HG02852 (cell line): ENCODE measurements at regions not wholly inside any gene's neighbourhood (a gene's known extent, or its start where the extent isn't known, plus 50 kb on each side); places are given as distances from the start of the nearest gene placed in this dataset.

Experiments
- ATAC-seq: cut with Tn5 transposase; IDR thresholded peaks from one replicate; pipeline ENCODE4 v1.9.1; 2021; ENCODE audit warnings: mild to moderate bottlenecking, moderate library complexity; ENCODE audit not compliant: unreplicated experiment

- ATAC-seq: no peak
These were observed 443.6 kb downstream of the CBLN2 start for GRCh38 chr18:72100465-72101004.

- ATAC-seq: peak; percentile 41
These were observed 452.8 kb downstream of the CBLN2 start for GRCh38 chr18:72091369-72091768.

- peak; percentile 50 for ATAC-seq
These were observed 454.7 kb downstream of the CBLN2 start for GRCh38 chr18:72089432-72089831.

- no peak for ATAC-seq
These were observed 457.7 kb downstream of the CBLN2 start for GRCh38 chr18:72086421-72086820.

GRCh38 chr18:72075040-72075439 lies 469.1 kb downstream of the CBLN2 start:
- ATAC-seq: no peak

- no peak for ATAC-seq
These were observed 481.1 kb downstream of the CBLN2 start for GRCh38 chr18:72063001-72063400.

GRCh38 chr18:72058851-72059250 lies 485.3 kb downstream of the CBLN2 start:
- no peak for ATAC-seq

GRCh38 chr18:72056171-72056570 lies 488.0 kb downstream of the CBLN2 start:
- no peak for ATAC-seq

GRCh38 chr18:72041313-72042032 lies 502.7 kb downstream of the CBLN2 start:
- no peak for ATAC-seq

GRCh38 chr18:72013427-72013850 lies 530.7 kb downstream of the CBLN2 start:
- no peak for ATAC-seq

GRCh38 chr18:71998547-71999097 lies 545.5 kb downstream of the CBLN2 start:
- ATAC-seq: no peak

GRCh38 chr18:71995904-71996465 lies 548.2 kb downstream of the CBLN2 start:
- no peak for ATAC-seq

- ATAC-seq: no peak
These were observed 549.9 kb downstream of the CBLN2 start for GRCh38 chr18:71994273-71994672.

GRCh38 chr18:71989616-71990015 lies 554.5 kb downstream of the CBLN2 start:
- no peak for ATAC-seq

GRCh38 chr18:71986351-71987050 lies 557.6 kb downstream of the CBLN2 start:
- ATAC-seq: no peak

- ATAC-seq: no peak
These were observed 567.4 kb downstream of the CBLN2 start for GRCh38 chr18:71976744-71977143.

GRCh38 chr18:71966791-71967190 lies 577.4 kb downstream of the CBLN2 start:
- no peak for ATAC-seq

GRCh38 chr18:71958605-71959004 lies 585.5 kb downstream of the CBLN2 start:
- no peak for ATAC-seq

GRCh38 chr18:71951001-71951400 lies 593.1 kb downstream of the CBLN2 start:
- no peak for ATAC-seq

- ATAC-seq: no peak
These were observed 601.7 kb downstream of the CBLN2 start for GRCh38 chr18:71942433-71942832.

- no peak for ATAC-seq
These were observed 604.7 kb downstream of the CBLN2 start for GRCh38 chr18:71939483-71939882.

- no peak for ATAC-seq
These were observed 607.4 kb downstream of the CBLN2 start for GRCh38 chr18:71936744-71937143.
